Nephron (organoid): ENCODE measurements at regions not wholly inside any gene's neighbourhood (a gene's known extent, or its start where the extent isn't known, plus 50 kb on each side); places are given as distances from the start of the nearest gene placed in this dataset.
"Not testable (repeated sequence)": the region's sequence is repeated elsewhere in the genome, so short reads cannot be mapped to it uniquely, and the experiment has no call there.

ENCODE experiments used
- H3K27ac Mint-ChIP-seq, 3 experiments: 2 replicates each; pipeline ENCODE4 v1.8.0; 2020; ENCODE audit warnings: mixed read lengths in 3 of 3, mild to moderate bottlenecking in 2 of 3, moderate library complexity in 1 of 3
- H3K27me3 Mint-ChIP-seq: 2 replicates; pipeline ENCODE4 v1.8.0; 2021; ENCODE audit warnings: low read depth, mild to moderate bottlenecking, moderate library complexity, mixed read lengths
- H3K36me3 Mint-ChIP-seq: 2 replicates; pipeline ENCODE4 v1.8.0; 2020; ENCODE audit warnings: low read depth, mixed read lengths
- H3K4me1 Mint-ChIP-seq: 2 replicates; pipeline ENCODE4 v1.8.0; 2020; ENCODE audit warnings: mixed read lengths
- H3K4me3 Mint-ChIP-seq, 3 experiments: 2 replicates each; pipeline ENCODE4 v1.8.0; 2020; ENCODE audit warnings: mild to moderate bottlenecking in 3 of 3, mixed read lengths in 3 of 3, moderate library complexity in 2 of 3
- H3K9me3 Mint-ChIP-seq: 2 replicates; pipeline ENCODE4 v1.8.0; 2020; ENCODE audit warnings: mixed read lengths
- CTCF ChIP-seq, 3 experiments: fragments of 200-600 bp; sonication (generic); IDR thresholded peaks; one replicate each; pipeline ENCODE4 v1.5.0; 2021; ENCODE audit warnings: antibody characterized with exemption in 3 of 3; ENCODE audit not compliant: unreplicated experiment in 3 of 3

DNA sequence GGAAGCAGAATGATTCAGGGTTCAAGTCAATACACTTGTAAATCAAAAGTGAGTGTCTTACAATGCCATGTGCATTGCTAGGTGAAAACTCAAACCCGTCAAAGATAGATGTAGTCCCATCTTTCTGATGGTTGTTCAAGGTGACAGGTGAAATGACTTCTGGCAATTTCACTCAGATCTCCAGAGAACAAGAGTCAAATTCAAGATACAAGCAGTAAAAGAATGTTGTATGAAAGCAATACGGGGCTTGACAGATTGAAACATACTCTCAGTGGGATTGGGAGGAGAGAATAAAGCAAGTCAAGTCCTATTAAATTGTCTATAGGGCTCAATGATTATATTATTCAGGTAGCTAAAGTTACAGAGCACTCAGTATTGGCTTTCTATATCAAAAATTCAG lies 105.1 kb upstream of the ANXA10 start:
- Mint-ChIP-seq H3K27me3 (no peaks in the 10 kb centered on the region), H3K9me3 (peaks cover 15% of the 10 kb centered on the region), H3K4me1 (no peaks in the 10 kb centered on the region), H3K36me3 (no peaks in the 10 kb centered on the region), H3K4me3 (no peak overlapping the region), H3K27ac (no peak overlapping the region)
- no peak for TF ChIP-seq CTCF (IDR thresholded peaks at IDR 0.05; ENCODE audit: unreplicated experiment in 3 of 3)

DNA sequence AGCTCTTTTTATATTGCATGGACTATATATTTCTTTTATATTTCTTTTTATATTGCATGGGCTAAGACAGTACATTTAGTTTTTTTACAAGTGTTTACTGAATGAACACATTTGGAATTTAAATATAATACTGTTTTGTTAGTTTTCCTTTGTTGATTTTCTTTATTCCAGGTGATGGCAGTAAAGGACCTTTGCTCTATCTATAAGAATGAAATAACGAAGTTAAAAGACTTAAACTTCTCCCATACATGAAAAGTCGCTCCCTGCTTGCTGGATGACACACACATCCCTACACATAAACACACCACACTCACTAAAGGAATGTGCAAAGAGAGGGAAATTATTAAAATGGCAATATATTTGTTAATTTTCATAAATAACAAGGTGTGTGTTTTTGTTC lies 102.5 kb upstream of the ANXA10 start:
- Mint-ChIP-seq H3K36me3 (no peaks in the 10 kb centered on the region), H3K9me3 (peaks cover 5% of the 10 kb centered on the region), H3K27me3 (no peaks in the 10 kb centered on the region), H3K27ac (no peak overlapping the region), H3K4me3 (no peak overlapping the region), H3K4me1 (no peaks in the 10 kb centered on the region)
- TF ChIP-seq CTCF (IDR thresholded peaks at IDR 0.05; ENCODE audit: unreplicated experiment in 3 of 3): no peak

DNA sequence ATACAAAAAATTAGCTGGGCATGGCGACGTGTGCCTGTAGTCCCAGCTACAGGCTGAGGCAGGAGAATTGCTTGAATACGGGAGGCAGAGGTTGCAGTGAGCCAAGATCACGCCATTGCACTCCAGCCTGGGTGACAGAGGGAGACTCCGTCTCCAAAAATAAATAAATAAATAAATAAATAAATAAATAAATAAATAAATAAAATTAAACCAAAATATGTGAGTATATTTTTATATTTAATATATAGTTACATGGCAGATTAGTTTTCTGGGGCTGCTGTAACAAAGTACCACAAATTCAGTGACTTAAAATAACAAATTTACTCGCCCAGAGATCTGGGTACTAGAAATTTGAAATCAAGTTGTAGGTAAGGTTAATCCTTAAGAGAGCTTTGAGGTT lies 84.2 kb upstream of the ANXA10 start:
- not testable (repeated sequence) for H3K4me1 Mint-ChIP-seq, H3K9me3 Mint-ChIP-seq, H3K27ac Mint-ChIP-seq, H3K4me3 Mint-ChIP-seq, H3K27me3 Mint-ChIP-seq, H3K36me3 Mint-ChIP-seq

DNA sequence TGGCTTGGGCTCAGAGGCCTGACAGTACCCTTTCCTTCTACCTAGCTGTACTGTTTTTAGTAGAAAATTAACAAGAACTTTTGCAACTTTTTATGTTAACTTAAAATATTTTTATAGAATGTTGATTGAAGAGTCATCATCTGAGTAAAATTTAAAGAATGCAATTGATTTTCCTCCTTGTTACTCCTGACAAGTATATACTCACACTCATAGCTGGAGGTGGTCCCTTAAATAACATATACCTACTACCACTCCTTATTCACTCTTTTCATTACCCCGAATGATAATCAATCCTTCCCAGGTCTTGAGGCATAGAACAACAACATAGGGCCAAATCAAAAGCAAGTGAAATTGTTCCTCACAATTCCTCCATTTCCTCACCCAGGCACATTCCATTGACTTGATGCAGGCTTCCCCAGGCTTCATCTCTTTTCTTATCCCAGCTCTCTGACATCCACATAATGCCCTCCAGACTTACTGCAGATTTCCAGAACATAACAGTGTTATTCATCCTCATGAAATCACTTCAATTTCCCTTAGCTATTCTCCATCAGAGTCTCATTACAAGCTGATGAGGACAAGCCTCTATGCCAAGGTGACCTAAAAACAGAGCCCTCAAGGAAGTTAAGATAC lies 73.2 kb upstream of the ANXA10 start:
- Mint-ChIP-seq H3K27ac (no peak overlapping the region), H3K4me3 (no peak overlapping the region), H3K27me3 (no peaks in the 10 kb centered on the region), H3K36me3 (peaks cover 4% of the 10 kb centered on the region), H3K9me3 (peaks cover 14% of the 10 kb centered on the region), H3K4me1 (no peaks in the 10 kb centered on the region)
- no peak for TF ChIP-seq CTCF (IDR thresholded peaks at IDR 0.05; ENCODE audit: unreplicated experiment in 3 of 3)

DNA sequence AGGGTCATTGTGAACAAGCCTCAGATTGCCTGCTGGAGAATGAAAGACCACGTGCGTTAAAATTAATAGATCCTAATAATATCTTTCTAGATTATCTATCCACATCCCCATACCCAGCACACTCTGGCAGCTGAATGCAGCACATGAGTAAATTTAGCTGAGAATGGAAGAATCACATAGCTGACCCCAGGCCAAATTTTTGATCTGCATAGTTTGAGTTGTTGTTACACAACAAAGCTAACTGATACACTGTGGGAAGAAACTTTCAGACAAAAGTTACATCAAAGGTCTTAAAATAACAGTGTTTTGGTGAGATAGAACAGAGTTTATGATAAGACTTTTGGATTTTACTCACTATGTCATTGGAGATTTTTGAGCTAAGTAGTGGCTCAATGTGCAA lies 72.4 kb upstream of the ANXA10 start:
- peaks cover 16% of the 10 kb centered on the region for H3K9me3 Mint-ChIP-seq
- no peak overlapping the region for H3K4me3 Mint-ChIP-seq
- H3K36me3 Mint-ChIP-seq: peaks cover 4% of the 10 kb centered on the region
- no peak overlapping the region for H3K27ac Mint-ChIP-seq
- no peaks in the 10 kb centered on the region for H3K27me3 Mint-ChIP-seq
- H3K4me1 Mint-ChIP-seq: no peaks in the 10 kb centered on the region
- TF ChIP-seq CTCF (IDR thresholded peaks at IDR 0.05; ENCODE audit: unreplicated experiment in 3 of 3): no peak

GRCh38 chr4:168021666-168022065 lies 70.7 kb upstream of the ANXA10 start:
- H3K9me3 Mint-ChIP-seq: peaks cover 16% of the 10 kb centered on the region
- H3K27me3 Mint-ChIP-seq: no peaks in the 10 kb centered on the region
- H3K4me3 Mint-ChIP-seq: no peak overlapping the region
- peaks cover 4% of the 10 kb centered on the region for H3K36me3 Mint-ChIP-seq
- TF ChIP-seq CTCF (IDR thresholded peaks at IDR 0.05; ENCODE audit: unreplicated experiment in 3 of 3): no peak
- no peaks in the 10 kb centered on the region for H3K4me1 Mint-ChIP-seq
- H3K27ac Mint-ChIP-seq: no peak overlapping the region
